Activated naive CD4-positive, alpha-beta T cell treated with anti-CD3 and anti-CD28 coated beads, Interleukin-2, amount 10 ng/mL, durations not matched to agents 7 days and 5 days (primary cell): ENCODE measurements at regions not wholly inside any gene's neighbourhood (a gene's known extent, or its start where the extent isn't known, plus 50 kb on each side); places are given as distances from the start of the nearest gene placed in this dataset.

Source experiments
- CTCF ChIA-PET: fragments of 350-600 bp; sonication (Branson Sonifier 250); formaldehyde crosslinking; loops from one replicate; lab custom pipeline; 2021; ENCODE audit warnings: antibody characterized with exemption; lab: Charles Lee
- DNase-seq: peaks from one replicate; pipeline ENCODE4 v3.0.0-alpha.2; 2020
- H3K27ac Mint-ChIP-seq: one replicate; pipeline ENCODE4 v1.8.0; 2021; ENCODE audit warnings: mild to moderate bottlenecking, moderate library complexity, mixed read lengths
- H3K27me3 Mint-ChIP-seq: one replicate; pipeline ENCODE4 v1.8.0; 2021; ENCODE audit warnings: mild to moderate bottlenecking, mixed read lengths
- H3K36me3 Mint-ChIP-seq: one replicate; pipeline ENCODE4 v1.8.0; 2021; ENCODE audit warnings: mixed read lengths
- H3K4me1 Mint-ChIP-seq: one replicate; pipeline ENCODE4 v1.8.0; 2021; ENCODE audit warnings: mixed read lengths
- H3K4me3 Mint-ChIP-seq: one replicate; pipeline ENCODE4 v1.8.0; 2021; ENCODE audit warnings: mild to moderate bottlenecking, moderate library complexity, mixed read lengths
- H3K9me3 Mint-ChIP-seq: one replicate; pipeline ENCODE4 v1.8.0; 2021; ENCODE audit warnings: mixed read lengths

GRCh38 chr7:125057963-125058362 is 128.3 kb upstream of the POT1 start:
- DNase-seq = no peak
- Mint-ChIP-seq H3K4me1 (no peaks in the 10 kb centered on the region), H3K36me3 (no peaks in the 10 kb centered on the region), H3K27me3 (no peaks in the 10 kb centered on the region), H3K27ac (no peak overlapping the region), H3K9me3 (no peaks in the 10 kb centered on the region), H3K4me3 (no peak overlapping the region)
- CTCF ChIA-PET = no interaction called here

GRCh38 chr7:125055376-125055775 is 125.8 kb upstream of the POT1 start:
- DNase-seq = no peak
- H3K27ac Mint-ChIP-seq = no peak overlapping the region
- no peaks in the 10 kb centered on the region for H3K36me3 Mint-ChIP-seq
- H3K9me3 Mint-ChIP-seq = no peaks in the 10 kb centered on the region
- no peaks in the 10 kb centered on the region for H3K27me3 Mint-ChIP-seq
- H3K4me3 Mint-ChIP-seq = no peak overlapping the region
- no peaks in the 10 kb centered on the region for H3K4me1 Mint-ChIP-seq
- CTCF ChIA-PET = no interaction called here

- CTCF ChIA-PET = no interaction called here
- no peak for DNase-seq
- H3K4me1 Mint-ChIP-seq = no peaks in the 10 kb centered on the region
- no peak overlapping the region for H3K4me3 Mint-ChIP-seq
- H3K27me3 Mint-ChIP-seq = no peaks in the 10 kb centered on the region
- H3K9me3 Mint-ChIP-seq = peaks cover 3% of the 10 kb centered on the region
- no peak overlapping the region for H3K27ac Mint-ChIP-seq
- H3K36me3 Mint-ChIP-seq = no peaks in the 10 kb centered on the region
Observed at GRCh38 chr7:125046767-125047166, 117.1 kb upstream of the POT1 start.

GRCh38 chr7:125033506-125033905 is 103.9 kb upstream of the POT1 start:
- H3K9me3 Mint-ChIP-seq = no peaks in the 10 kb centered on the region
- H3K4me3 Mint-ChIP-seq = no peak overlapping the region
- H3K4me1 Mint-ChIP-seq = no peaks in the 10 kb centered on the region
- no peaks in the 10 kb centered on the region for H3K36me3 Mint-ChIP-seq
- H3K27me3 Mint-ChIP-seq = no peaks in the 10 kb centered on the region
- no peak for DNase-seq
- H3K27ac Mint-ChIP-seq = no peak overlapping the region
- CTCF ChIA-PET = no interaction called here

GRCh38 chr7:125032943-125033342 is 103.3 kb upstream of the POT1 start:
- H3K9me3 Mint-ChIP-seq = no peaks in the 10 kb centered on the region
- no peaks in the 10 kb centered on the region for H3K27me3 Mint-ChIP-seq
- DNase-seq = no peak
- H3K27ac Mint-ChIP-seq = no peak overlapping the region
- H3K4me1 Mint-ChIP-seq = no peaks in the 10 kb centered on the region
- no peaks in the 10 kb centered on the region for H3K36me3 Mint-ChIP-seq
- CTCF ChIA-PET = no interaction called here
- H3K4me3 Mint-ChIP-seq = no peak overlapping the region

- H3K27me3 Mint-ChIP-seq = no peaks in the 10 kb centered on the region
- H3K4me3 Mint-ChIP-seq = no peak overlapping the region
- CTCF ChIA-PET = no interaction called here
- no peaks in the 10 kb centered on the region for H3K9me3 Mint-ChIP-seq
- DNase-seq = no peak
- H3K36me3 Mint-ChIP-seq = no peaks in the 10 kb centered on the region
- no peaks in the 10 kb centered on the region for H3K4me1 Mint-ChIP-seq
- H3K27ac Mint-ChIP-seq = no peak overlapping the region
Observed at GRCh38 chr7:125030756-125031387, 101.2 kb upstream of the POT1 start.

- CTCF ChIA-PET = no interaction called here
- Mint-ChIP-seq H3K36me3 (no peaks in the 10 kb centered on the region), H3K4me1 (no peaks in the 10 kb centered on the region), H3K27ac (no peak overlapping the region), H3K9me3 (no peaks in the 10 kb centered on the region), H3K4me3 (no peak overlapping the region), H3K27me3 (no peaks in the 10 kb centered on the region)
- DNase-seq = no peak
Observed at GRCh38 chr7:125025620-125026019, 96.0 kb upstream of the POT1 start.

GRCh38 chr7:125020801-125021200 is 91.2 kb upstream of the POT1 start:
- H3K27me3 Mint-ChIP-seq = no peaks in the 10 kb centered on the region
- H3K36me3 Mint-ChIP-seq = no peaks in the 10 kb centered on the region
- CTCF ChIA-PET = no interaction called here
- no peaks in the 10 kb centered on the region for H3K4me1 Mint-ChIP-seq
- no peak overlapping the region for H3K27ac Mint-ChIP-seq
- H3K4me3 Mint-ChIP-seq = no peak overlapping the region
- no peak for DNase-seq
- no peaks in the 10 kb centered on the region for H3K9me3 Mint-ChIP-seq

GRCh38 chr7:125010540-125010939 is 80.9 kb upstream of the POT1 start:
- no peaks in the 10 kb centered on the region for H3K36me3 Mint-ChIP-seq
- no peak overlapping the region for H3K4me3 Mint-ChIP-seq
- no peaks in the 10 kb centered on the region for H3K4me1 Mint-ChIP-seq
- H3K27ac Mint-ChIP-seq = no peak overlapping the region
- CTCF ChIA-PET = no interaction called here
- no peak for DNase-seq
- no peaks in the 10 kb centered on the region for H3K27me3 Mint-ChIP-seq
- H3K9me3 Mint-ChIP-seq = no peaks in the 10 kb centered on the region

- H3K27ac Mint-ChIP-seq = no peak overlapping the region
- no peak overlapping the region for H3K4me3 Mint-ChIP-seq
- H3K27me3 Mint-ChIP-seq = no peaks in the 10 kb centered on the region
- DNase-seq = no peak
- CTCF ChIA-PET = no interaction called here
- no peaks in the 10 kb centered on the region for H3K36me3 Mint-ChIP-seq
- H3K9me3 Mint-ChIP-seq = peaks cover 4% of the 10 kb centered on the region
- H3K4me1 Mint-ChIP-seq = no peaks in the 10 kb centered on the region
Observed at GRCh38 chr7:124996778-124997177, 67.2 kb upstream of the POT1 start.

GRCh38 chr7:124992851-124993562 is 63.4 kb upstream of the POT1 start:
- H3K4me1 Mint-ChIP-seq = no peaks in the 10 kb centered on the region
- H3K27me3 Mint-ChIP-seq = no peaks in the 10 kb centered on the region
- H3K36me3 Mint-ChIP-seq = no peaks in the 10 kb centered on the region
- H3K4me3 Mint-ChIP-seq = no peak overlapping the region
- CTCF ChIA-PET = no interaction called here
- peaks cover 4% of the 10 kb centered on the region for H3K9me3 Mint-ChIP-seq
- DNase-seq = no peak
- H3K27ac Mint-ChIP-seq = no peak overlapping the region

GRCh38 chr7:124989911-124990310 is 60.3 kb upstream of the POT1 start:
- Mint-ChIP-seq H3K4me1 (no peaks in the 10 kb centered on the region), H3K27ac (no peak overlapping the region), H3K9me3 (no peaks in the 10 kb centered on the region), H3K27me3 (no peaks in the 10 kb centered on the region), H3K4me3 (no peak overlapping the region), H3K36me3 (no peaks in the 10 kb centered on the region)
- CTCF ChIA-PET = no interaction called here
- DNase-seq = no peak
